Small intestine (tissue), 7 donors: ENCODE measurements at regions not wholly inside any gene's neighbourhood (a gene's known extent, or its start where the extent isn't known, plus 50 kb on each side); places are given as distances from the start of the nearest gene placed in this dataset.

Source experiments
- DNase-seq, 2 donors: peaks; one replicate each; pipeline versions ENCODE4 v3.0.0 to v3.0.0-alpha.2; 2013
- FAIRE-seq: peaks from 2 replicates; lab custom pipeline; 2012; peaks lifted over from hg19 to GRCh38; lab: Jason Lieb, UNC
- H3K27ac ChIP-seq, 3 donors: one replicate each; pipeline ENCODE4 v1.5.1; 2013; ENCODE audit warnings: low read length in 2 of 3, mild to moderate bottlenecking in 2 of 3, control low read depth in 1 of 3, inconsistent platforms in 1 of 3, low read depth in 1 of 3, moderate library complexity in 1 of 3
- H3K27me3 ChIP-seq, 3 donors: one replicate each; pipeline ENCODE4 v1.6.1; 2013; ENCODE audit warnings: low read length in 3 of 3, inconsistent platforms in 1 of 3; ENCODE audit not compliant: control insufficient read depth in 3 of 3, insufficient read depth in 3 of 3
- H3K36me3 ChIP-seq, 3 donors: one replicate each; pipeline ENCODE4 v1.6.1; 2013; ENCODE audit warnings: low read length in 3 of 3, inconsistent platforms in 1 of 3, low read depth in 1 of 3, mild to moderate bottlenecking in 1 of 3, moderate library complexity in 1 of 3; ENCODE audit not compliant: control insufficient read depth in 3 of 3, insufficient read depth in 2 of 3
- H3K4me1 ChIP-seq, 3 donors: one replicate each; pipeline ENCODE4 v1.6.1; 2013; ENCODE audit warnings: low read length in 2 of 3, inconsistent platforms in 1 of 3, low read depth in 1 of 3, mild to moderate bottlenecking in 1 of 3, moderate library complexity in 1 of 3; ENCODE audit not compliant: control insufficient read depth in 3 of 3, insufficient read depth in 2 of 3
- H3K4me3 ChIP-seq, 3 donors: one replicate each; pipeline ENCODE4 v1.5.1; 2013; ENCODE audit warnings: low read length in 3 of 3, control low read depth in 1 of 3, inconsistent platforms in 1 of 3, low read depth in 1 of 3, mild to moderate bottlenecking in 1 of 3, moderate library complexity in 1 of 3
- H3K9me3 ChIP-seq, 2 donors: one replicate each; pipeline ENCODE4 v1.6.1; 2013; ENCODE audit warnings: low read depth in 1 of 2, low read length in 1 of 2; ENCODE audit not compliant: control insufficient read depth in 2 of 2, insufficient read depth in 1 of 2
- WGBS, 3 donors: extraction: QIAGEN DNeasy Blood & Tissue Kit; methylation state at CpG; one replicate each; pipeline ENCODE4 v1.1.7; 2013; 5-methylcytosine and 5-hydroxymethylcytosine counted together
- donor health status: healthy with polysubstance abuse.
- donor health status: control.
- donor health status: control.
- donor health status: Bipolar disorder and iron deficiency.
- donor health status: healthy.

DNA sequence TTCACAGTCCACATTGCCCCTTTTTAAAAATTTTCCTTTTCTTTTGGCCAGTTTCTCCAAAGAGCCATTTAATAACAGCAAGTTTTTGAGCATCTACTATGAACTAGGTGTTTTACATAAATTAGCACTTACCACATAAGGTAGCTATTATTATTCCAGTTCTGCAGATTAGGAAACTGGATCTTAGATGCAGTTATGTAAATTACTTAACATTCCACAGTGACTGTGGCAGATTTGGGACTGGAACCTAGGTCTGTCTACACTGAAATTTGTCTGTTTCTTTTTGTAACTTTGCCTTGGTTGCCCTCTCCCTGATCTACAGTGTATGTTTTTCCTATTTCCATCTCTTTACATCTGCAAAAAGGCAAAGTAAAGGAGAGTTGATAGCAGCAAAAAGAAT lies 164.8 kb upstream of the ATP1B1 start:
- FAIRE-seq (no peak), DNase-seq (no peak)
- H3K9me3 ChIP-seq: no peaks in the 10 kb centered on the region
- H3K27me3 ChIP-seq: no peaks in the 10 kb centered on the region
- H3K27ac ChIP-seq: no peak overlapping the region
- H3K4me1 ChIP-seq: peaks cover 0 to 29% (median 0%) of the 10 kb centered on the region in 3 donors
- no peak overlapping the region for H3K4me3 ChIP-seq
- H3K36me3 ChIP-seq: no peaks in the 10 kb centered on the region

DNA sequence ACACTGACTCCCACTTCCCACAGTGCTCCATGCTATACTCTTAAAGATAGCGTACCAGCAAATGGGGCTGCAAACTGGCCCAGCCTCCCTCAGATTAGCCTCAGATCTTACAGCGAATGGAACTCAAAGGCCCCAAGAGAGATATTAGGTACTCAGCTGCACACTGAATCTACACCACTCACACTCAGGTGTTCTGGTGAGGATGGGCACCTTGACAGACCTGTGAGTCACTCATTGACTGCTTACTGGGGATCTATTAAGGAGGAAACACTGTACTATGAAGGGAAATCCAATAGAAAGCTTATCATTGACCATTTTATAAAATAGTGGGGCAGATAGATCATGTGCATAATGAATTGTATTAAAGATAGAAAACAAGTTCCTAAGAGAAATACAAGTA lies 164.3 kb upstream of the ATP1B1 start:
- Histone ChIP-seq H3K4me3 (no peak overlapping the region), H3K27ac (no peak overlapping the region), H3K4me1 (peaks cover 0 to 32% (median 0%) of the 10 kb centered on the region in 3 donors), H3K36me3 (no peaks in the 10 kb centered on the region), H3K27me3 (peaks cover 0 to 2% (median 0%) of the 10 kb centered on the region in 3 donors), H3K9me3 (no peaks in the 10 kb centered on the region)
- no peak for FAIRE-seq
- 92 to 97% (median 95%) methylated on average over 2 of the region's 2 CpGs for WGBS, 3 donors
- peak in 1 of 2 donors; percentile 18 for DNase-seq

DNA sequence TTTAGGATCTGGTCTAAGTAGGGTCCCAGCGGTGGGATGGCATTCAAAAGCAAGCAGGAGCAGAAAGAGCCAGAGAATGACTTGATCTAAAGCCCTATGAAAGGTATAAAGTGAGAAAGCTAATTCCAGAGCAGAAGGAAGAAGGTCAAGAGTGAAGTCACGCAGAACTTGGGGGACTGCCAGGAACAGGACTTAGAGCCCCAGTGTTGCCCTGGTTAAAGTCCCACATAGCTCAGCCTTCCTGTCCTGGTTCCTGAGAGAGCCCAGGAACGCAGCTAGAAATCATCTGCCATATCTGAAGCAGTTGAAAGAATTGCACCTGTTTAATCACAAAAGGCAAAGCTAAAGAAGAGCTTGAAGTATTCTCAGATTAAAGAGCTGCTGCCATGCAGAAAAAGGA lies 160.6 kb upstream of the ATP1B1 start:
- no peak for FAIRE-seq
- Histone ChIP-seq H3K4me3 (no peak overlapping the region), H3K4me1 (peaks cover 0 to 25% (median 0%) of the 10 kb centered on the region in 3 donors), H3K9me3 (no peaks in the 10 kb centered on the region), H3K36me3 (no peaks in the 10 kb centered on the region), H3K27me3 (peaks cover 0 to 2% (median 0%) of the 10 kb centered on the region in 3 donors), H3K27ac (peak overlapping the region; percentile 27 to 68 (median 49))
- peak; percentile 86 to 95 for DNase-seq
- 19 to 36% (median 22%) methylated on average over 3 of the region's 3 CpGs for WGBS, 3 donors

DNA sequence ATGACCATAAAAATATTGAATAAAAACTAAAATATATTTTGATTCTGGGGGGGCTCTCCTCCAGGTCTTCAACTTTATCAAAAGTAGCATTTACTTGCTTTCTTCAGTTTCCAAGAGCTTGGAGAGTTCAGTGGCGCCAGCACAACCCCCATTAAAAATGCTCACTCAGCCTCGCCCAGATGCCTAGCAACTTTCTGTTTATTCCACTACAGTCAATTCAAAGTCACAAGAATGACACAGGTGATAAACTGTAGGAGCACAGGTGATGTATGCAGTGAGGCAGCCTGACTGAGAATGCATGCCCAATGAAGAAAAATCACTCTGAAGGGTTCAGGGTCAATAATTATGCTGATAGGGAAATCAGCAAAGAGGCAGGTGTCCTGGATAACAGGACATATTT lies 159.4 kb upstream of the ATP1B1 start:
- Histone ChIP-seq H3K4me3 (no peak overlapping the region), H3K9me3 (no peaks in the 10 kb centered on the region), H3K27ac (peak overlapping the region in 1 of 3 donors; percentile 27), H3K27me3 (peaks cover 0 to 2% (median 0%) of the 10 kb centered on the region in 3 donors), H3K36me3 (no peaks in the 10 kb centered on the region), H3K4me1 (peaks cover 0 to 25% (median 0%) of the 10 kb centered on the region in 3 donors)
- WGBS, 3 donors: 25 to 62% (median 32%) methylated on average over 2 of the region's 2 CpGs
- peak; percentile 83 to 88 for DNase-seq
- FAIRE-seq: no peak

DNA sequence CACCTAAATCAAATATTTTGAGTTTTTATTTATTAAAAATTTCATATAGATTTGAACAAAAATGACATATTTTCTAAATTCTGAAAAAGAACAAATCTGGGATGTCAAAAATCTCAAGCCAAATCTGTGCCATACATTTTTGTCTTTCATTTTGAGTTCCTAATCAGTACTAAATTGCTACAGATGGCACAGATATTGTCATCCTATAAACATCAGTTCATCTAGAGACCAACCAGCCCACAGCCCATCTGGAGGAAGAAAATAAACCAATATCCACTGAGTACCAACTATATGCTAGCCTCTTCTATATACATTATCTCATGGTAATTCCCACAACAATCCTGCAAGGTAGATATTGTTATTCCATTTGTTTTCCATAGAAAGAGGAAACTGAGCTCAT lies 156.8 kb upstream of the ATP1B1 start:
- peaks cover 0 to 2% (median 0%) of the 10 kb centered on the region in 3 donors for H3K27me3 ChIP-seq
- H3K4me3 ChIP-seq: no peak overlapping the region
- DNase-seq (no peak), FAIRE-seq (no peak)
- H3K9me3 ChIP-seq: no peaks in the 10 kb centered on the region
- no peaks in the 10 kb centered on the region for H3K36me3 ChIP-seq
- H3K27ac ChIP-seq: no peak overlapping the region
- peaks cover 0 to 25% (median 0%) of the 10 kb centered on the region in 3 donors for H3K4me1 ChIP-seq

DNA sequence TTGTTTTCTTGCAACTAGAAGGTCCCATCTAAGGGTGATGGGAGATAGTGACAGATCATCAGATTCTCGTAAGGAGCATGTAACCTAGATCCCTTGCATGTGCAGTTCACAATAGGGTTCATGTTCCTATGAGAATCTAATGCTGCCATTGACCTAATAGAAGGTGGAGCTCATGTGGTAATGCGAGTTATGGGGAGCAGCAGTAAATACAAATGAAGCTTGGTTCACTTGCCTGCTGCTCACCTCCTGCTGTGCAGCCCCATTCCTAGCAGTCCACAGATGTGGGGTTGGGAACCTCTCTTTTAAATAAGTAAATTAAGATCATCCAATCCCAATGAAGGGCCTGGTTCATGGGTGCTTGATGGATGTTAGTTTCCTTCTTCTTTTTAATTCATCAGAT lies 148.7 kb upstream of the ATP1B1 start:
- H3K4me3 ChIP-seq: no peak overlapping the region
- DNase-seq (no peak), FAIRE-seq (no peak)
- WGBS, 3 donors: 86 to 89% (median 87%) methylated on average over 2 of the region's 2 CpGs
- no peaks in the 10 kb centered on the region for H3K9me3 ChIP-seq
- no peak overlapping the region for H3K27ac ChIP-seq
- peaks cover 0 to 15% (median 5%) of the 10 kb centered on the region in 3 donors for H3K4me1 ChIP-seq
- no peaks in the 10 kb centered on the region for H3K27me3 ChIP-seq
- H3K36me3 ChIP-seq: no peaks in the 10 kb centered on the region

DNA sequence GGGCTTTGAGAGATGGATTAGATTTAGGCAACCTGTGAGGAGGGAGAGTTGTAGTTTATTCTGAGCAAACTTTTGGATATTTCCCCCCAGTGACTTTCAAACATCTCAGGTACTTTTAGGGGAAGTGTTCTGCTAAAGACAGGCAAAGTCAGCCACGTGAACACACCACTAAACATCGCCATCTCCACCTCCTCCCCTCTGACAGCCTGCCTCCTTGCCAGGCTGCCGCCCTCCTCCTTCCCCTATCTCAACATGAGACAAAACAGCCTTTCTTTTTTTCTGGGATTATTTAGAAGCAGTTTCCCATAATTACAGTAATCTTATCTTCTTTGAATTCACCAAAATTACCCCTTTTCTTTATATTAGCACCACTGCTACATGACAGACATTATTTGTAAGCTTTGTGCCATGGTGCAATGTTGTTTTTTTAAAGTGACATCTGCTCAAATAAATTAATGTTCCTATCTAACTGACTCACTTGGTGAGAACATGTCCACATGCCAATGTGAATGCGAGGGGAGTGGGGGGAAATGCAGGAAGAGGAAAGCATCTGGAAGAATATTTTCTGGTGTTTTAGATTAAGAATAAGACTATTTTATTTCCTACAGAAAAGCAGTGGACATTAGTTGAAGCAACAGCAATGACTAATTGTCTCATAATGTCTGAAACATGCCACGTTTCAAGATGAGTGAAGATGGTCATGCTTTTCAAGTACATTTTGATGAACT lies 147.8 kb upstream of the ATP1B1 start:
- FAIRE-seq: no peak
- Histone ChIP-seq H3K9me3 (no peaks in the 10 kb centered on the region), H3K36me3 (no peaks in the 10 kb centered on the region), H3K4me3 (no peak overlapping the region), H3K27me3 (no peaks in the 10 kb centered on the region), H3K27ac (peak overlapping the region in 1 of 3 donors; percentile 4), H3K4me1 (peaks cover 0 to 15% (median 5%) of the 10 kb centered on the region in 3 donors)
- DNase-seq: no peak
- whole genome bisulfite sequencing, 3 donors: 29 to 55% (median 31%) methylated on average over 5 of the region's 5 CpGs

DNA sequence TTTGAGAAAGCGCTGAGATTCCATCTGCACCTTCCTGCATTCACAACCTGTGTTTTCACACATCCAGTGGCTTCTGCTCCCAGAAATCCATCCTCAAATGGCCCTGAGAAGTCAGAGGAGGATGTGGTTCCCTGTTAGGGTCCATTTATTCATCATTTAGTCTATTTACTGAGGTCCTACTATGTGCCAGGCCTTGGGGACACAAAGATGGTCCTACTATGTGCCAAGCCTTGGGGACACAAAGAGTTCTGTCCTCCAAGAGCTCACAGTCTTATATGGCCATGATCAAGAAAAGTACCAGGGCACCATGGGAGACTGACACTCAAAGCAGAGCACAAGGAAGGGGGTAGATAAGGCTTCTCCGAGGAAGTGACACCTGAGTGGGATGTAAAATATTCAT lies 147.1 kb upstream of the ATP1B1 start:
- no peak overlapping the region for H3K4me3 ChIP-seq
- peaks cover 0 to 15% (median 5%) of the 10 kb centered on the region in 3 donors for H3K4me1 ChIP-seq
- no peak for FAIRE-seq
- WGBS, 3 donors: 89 to 92% (median 90%) methylated on average over 2 of the region's 2 CpGs
- no peaks in the 10 kb centered on the region for H3K36me3 ChIP-seq
- H3K27me3 ChIP-seq: no peaks in the 10 kb centered on the region
- H3K9me3 ChIP-seq: no peaks in the 10 kb centered on the region
- DNase-seq: no peak
- no peak overlapping the region for H3K27ac ChIP-seq
